Left colon (tissue), 2 donors: ENCODE measurements at regions not wholly inside any gene's neighbourhood (a gene's known extent, or its start where the extent isn't known, plus 50 kb on each side); places are given as distances from the start of the nearest gene placed in this dataset.
A peak's percentile ranks its signal among the peaks of the same experiment; 100 is the strongest.
"Not testable (repeated sequence)": the region's sequence is repeated elsewhere in the genome, so short reads cannot be mapped to it uniquely, and the experiment has no call there.

ENCODE experiments used
- ATAC-seq: fragments of 200-7000 bp; cut with Tn5 transposase; one replicate; pipeline ENCODE4 v1.9.1; 2020; ENCODE audit warnings: mild to moderate bottlenecking, moderate library complexity
- DNase-seq, 2 donors: peaks; one replicate each; pipeline ENCODE4 v3.0.0-alpha.2; 2020
- intact Hi-C, 2 donors: fragments of 100-400 bp; cut with DNase I in 1 of 2; cut with micrococcal nuclease in 1 of 2; formaldehyde crosslinking; loops; one replicate each; pipeline versions ENCODE4 v1.11.2 to v1.14.0; 2022; cut with DNase I, micrococcal nuclease
- donor health status: DM: no; HTN: no; CAD: no.
- donor health status: DM: yes; HTN: yes; CAD: no.

DNA sequence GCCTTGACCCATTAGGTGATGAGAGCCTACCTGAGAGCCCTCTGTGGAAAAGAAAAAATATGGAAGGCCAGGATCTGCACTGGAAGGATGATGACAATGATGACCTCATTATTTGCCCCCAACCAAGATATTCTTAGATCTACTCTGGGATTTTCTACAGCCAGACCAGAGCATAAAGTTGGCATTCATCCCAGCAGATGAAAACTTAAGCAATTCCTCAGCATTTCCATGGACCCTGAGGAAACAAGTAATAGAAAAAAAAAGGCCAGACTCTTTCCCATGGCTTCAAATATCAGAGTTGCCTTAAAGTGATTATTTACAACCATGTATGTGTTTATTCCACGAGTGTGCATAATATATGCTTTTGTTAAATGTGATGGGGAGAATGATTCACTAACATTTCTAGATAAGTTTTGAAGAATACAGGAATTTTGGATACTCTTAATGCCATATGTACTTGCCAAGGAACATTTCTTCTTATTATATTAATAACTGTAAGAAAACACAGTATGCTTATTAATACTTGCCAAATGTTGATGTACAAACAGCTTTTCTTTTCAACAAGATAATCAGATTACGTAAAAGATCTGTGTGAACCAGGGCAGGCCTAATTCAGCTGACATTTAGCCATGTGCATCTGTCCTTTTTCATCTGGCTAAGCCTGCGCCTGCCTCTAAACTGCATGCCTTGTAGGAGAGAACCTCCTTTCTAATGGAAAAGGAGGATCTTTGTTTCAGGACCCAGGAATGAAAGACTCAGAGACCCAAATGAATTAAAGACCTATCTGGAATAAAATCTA lies 94.8 kb downstream of the ARRDC3 start:
- DNase-seq: no peak
- no peak for ATAC-seq
- intact Hi-C loops: no loop called here

DNA sequence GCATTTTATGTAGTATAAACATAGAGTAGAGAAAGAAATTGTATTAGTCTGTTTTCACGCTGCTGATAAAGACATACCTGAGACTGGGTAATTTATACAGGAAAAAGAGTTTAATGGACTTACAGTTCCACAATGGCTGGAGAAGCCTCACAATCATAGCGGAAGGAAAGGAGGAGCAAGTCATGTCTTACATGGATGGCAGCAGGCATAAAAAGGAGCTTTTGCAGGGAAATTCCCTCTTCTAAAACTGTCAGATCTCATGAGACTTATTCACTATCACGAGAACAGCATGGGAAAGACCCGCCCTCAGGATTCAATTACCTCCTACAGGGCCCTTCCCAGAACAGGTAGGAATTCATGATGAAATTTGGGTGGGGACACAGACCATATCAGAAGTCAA lies 98.1 kb downstream of the ARRDC3 start:
- ATAC-seq, DNase-seq, intact Hi-C loops: not testable (repeated sequence)

DNA sequence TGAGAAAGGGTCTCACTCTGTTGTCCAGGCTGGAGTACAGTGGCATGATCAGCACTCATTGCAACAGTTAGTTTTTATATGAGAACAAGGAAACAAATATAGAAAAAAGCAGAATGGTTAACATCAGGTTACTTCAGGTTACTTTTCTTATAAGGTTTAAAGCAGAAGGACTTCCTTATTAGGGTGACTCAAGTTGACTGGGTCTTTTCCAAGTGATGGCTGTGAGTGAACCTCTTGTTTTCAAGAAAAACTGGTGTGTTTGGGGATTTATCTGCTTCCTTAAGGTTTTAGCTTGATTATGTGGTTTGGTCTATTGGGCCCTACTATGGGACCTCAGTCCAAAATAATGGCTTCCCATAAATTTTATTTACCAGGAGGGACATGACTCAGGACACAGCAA lies 99.2 kb downstream of the ARRDC3 start:
- no peak for DNase-seq
- peak; percentile 56 for ATAC-seq

DNA sequence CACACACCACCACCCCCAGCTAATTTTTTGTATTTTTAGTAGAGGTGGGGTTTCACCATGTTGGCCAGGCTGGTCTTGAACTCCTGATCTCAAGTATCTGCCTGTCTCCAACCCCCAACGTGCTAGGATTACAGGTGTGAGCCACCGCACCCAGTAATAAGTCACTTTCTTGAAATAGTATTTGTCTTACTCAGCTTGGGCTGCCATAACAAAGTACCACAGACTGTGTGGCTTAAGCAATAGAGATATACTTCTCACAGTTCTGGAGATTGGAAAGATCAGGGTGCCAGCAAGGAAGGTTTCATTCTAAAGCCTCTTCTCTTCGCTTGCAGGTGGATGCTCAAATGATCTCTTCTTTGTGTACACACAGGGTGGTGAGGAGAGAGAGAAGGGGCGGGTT lies 99.8 kb downstream of the ARRDC3 start:
- DNase-seq: no peak
- ATAC-seq: no peak
- intact Hi-C loops: loop anchor here in 1 of 2 donors (5.0 kb wide), 1 partner anchor 99 kb away; the partner anchor contains the start of gene ARRDC3

More for the DNA sequence above, 99.2 kb downstream of the ARRDC3 start:
- intact Hi-C loops: loop anchor here in 1 of 2 donors (5.0 kb wide), 1 partner anchor 98 kb away; the partner anchor contains the start of gene ARRDC3

DNA sequence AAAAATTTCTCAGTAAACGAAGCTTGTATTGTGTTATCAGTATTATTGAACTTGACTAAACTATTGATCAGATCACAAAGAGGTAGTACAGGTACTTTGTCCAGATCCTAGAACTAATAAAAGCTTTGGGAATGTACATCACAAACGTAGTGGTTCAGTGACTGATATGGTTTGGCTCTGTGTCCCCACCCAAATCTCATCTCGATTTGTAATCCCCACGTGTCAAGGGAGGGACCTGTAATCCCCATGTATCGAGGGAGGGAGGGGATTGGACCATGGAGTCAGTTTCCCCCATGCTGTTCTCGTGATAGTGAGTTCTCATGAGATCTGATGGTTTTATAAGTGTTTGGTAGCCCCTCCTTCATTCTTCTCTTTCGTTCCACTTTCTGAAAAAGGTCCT lies 100.9 kb downstream of the ARRDC3 start:
- DNase-seq (no peak), ATAC-seq (no peak)
- intact Hi-C loops: loop anchor here in 1 of 2 donors (5.0 kb wide), 1 partner anchor 100 kb away; the partner anchor contains the start of gene ARRDC3

DNA sequence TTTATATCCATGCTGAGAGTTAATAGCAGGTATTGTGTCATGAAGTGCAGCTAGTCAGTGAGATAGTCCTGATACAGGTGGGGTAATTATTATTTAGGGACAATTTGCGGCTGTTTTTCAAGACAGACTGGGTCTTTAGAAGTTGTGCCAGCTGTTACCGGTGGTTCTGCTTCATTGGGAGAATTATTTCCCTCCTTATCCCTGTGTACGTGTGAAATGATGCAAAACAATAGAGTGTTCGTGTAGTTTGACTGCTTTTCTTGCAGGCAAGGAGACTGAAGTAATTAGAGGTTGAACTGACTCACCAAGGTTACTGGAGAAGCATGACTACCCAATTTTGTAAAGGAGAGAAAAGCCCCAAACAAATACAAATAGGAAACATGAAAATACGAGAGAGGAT lies 101.7 kb downstream of the ARRDC3 start:
- intact Hi-C loops: loop anchor here in 1 of 2 donors (5.0 kb wide), 1 partner anchor 101 kb away; the partner anchor contains the start of gene ARRDC3
- ATAC-seq (no peak), DNase-seq (no peak)

DNA sequence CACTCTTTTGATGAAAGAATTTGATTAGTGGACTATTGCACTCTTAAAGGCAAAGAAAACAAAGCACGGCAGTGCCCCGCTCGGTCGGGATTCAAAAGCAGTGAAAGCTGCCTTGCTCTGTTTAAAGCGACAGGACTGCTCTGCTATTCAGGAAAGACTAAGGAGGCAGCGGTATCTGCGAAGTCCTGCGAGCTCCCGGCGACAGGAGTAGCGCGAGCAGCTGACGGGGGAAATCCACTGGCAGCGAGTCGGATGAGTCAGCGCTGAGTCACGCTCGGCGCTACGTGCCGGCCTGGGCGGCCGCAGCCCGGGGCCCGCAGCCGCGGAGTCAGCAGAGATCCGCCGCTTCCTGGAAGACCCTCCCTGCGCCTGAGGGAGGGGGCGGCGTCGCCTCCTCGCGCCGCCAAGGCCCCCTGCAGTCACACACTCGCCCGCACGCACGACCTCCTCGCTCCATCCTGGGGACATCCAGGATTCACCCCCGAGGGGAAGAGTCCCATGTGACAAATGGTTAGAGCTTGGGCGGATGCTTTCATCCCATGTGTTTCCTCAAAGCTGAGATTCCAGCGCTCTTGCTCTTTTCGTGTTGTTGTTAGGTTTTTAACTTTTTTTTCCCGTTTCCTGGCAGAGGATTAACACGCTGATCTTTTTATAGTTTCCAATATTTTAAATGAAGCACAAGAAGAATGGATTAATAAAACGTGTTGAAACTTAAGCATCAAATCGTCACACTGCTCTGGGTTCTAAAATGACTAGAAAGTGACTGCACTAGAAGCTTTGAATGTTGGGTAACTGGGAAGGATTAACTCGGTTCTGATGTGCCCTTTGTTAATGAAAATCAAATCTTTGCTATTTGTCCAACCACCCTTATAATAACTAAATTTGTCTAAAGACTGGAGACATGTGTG lies 102.5 kb downstream of the ARRDC3 start:
- peak; percentile 95 for ATAC-seq
- intact Hi-C loops: loop anchor here in 1 of 2 donors (5.0 kb wide), 1 partner anchor 102 kb away; the partner anchor contains the start of gene ARRDC3

DNA sequence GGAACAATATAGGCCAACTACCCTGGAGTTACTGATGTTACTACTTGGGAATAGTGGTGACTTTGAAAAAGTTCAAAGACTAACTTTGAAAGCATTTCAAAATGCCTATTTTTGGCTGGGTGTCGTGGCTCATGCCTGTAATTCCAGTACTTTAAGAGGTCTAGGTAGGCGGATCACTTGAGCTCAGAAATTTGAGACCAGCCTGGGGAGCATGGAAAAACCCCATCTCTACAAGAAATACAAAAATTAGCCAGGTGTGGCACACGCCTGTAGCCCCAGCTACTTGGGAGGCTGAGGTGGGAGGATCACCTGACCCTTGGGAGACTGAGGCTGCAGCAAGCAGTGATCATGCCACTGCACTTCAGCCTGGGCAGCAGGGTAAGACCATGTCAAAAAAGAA lies 105.3 kb downstream of the ARRDC3 start:
- intact Hi-C loops: no loop called here
- no peak for ATAC-seq
- DNase-seq: no peak

More for the DNA sequence above, 102.5 kb downstream of the ARRDC3 start:
- peak; percentile 92 to 94 for DNase-seq

DNA sequence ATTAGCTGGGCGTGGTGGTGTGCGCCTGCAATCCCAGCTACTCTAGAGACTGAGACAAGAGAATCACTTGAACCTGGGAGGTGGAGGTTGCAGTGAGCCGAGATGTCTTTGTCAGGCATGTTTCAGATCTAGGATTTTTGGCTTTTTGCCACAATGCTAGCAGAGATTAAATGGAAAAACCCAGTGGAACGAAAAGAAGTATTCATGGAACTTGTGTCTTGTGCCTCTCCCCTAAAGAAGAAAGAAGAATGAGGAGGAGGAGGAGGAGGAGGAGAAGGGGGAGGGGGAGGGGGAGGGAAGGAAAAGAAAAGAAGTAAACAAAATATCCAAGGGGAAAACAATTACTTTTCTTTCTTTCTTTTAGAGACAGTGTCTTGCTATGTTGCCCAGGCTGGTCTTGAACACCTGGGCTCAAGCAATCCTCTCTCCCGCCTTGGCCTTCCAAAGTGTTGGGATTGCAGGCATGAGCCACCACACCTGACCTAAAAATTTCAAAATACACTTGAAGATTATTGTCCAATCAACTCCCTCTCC lies 106.0 kb downstream of the ARRDC3 start:
- intact Hi-C loops: no loop called here
- ATAC-seq: no peak
- DNase-seq: no peak

DNA sequence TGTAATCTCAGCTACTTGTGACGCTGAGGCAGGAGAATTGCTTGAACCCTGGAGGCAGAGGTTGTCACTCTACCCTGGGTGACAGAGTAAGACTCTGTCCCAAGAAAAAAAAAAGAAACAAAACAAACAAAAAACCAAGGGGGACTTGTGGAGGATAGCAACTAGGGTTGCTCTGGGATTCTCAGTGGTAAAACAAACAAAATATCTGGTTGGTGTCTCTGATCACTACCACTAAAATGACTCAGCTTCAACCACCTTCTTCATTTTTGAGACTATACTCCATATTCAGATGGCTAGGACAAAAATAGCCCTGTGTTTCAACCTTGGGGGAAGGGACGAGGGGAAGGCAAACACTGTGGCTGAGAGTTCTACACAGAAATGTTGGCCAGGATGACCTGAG lies 110.3 kb downstream of the ARRDC3 start:
- ATAC-seq: no peak
- intact Hi-C loops: no loop called here
- no peak for DNase-seq

DNA sequence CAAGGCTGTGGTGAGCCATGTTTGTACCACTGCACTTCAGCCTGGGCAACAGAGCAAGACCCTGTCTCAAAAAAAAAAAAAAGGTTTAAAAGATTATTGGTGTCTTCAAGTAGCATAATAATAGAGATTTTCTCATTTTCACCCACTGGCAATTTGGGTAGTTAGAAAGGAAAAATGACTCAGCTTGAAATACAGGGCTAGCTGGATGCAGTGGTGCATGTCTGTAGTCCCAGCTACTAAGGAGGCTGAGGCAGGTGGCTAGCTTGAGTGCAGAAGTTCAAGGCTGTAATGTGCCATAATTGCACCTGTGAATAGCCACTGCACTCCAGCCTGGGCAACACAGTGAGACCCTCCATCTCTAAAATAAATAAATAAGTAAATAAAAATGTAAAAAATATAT lies 111.1 kb downstream of the ARRDC3 start:
- DNase-seq (no peak), ATAC-seq (no peak)
- intact Hi-C loops: no loop called here

DNA sequence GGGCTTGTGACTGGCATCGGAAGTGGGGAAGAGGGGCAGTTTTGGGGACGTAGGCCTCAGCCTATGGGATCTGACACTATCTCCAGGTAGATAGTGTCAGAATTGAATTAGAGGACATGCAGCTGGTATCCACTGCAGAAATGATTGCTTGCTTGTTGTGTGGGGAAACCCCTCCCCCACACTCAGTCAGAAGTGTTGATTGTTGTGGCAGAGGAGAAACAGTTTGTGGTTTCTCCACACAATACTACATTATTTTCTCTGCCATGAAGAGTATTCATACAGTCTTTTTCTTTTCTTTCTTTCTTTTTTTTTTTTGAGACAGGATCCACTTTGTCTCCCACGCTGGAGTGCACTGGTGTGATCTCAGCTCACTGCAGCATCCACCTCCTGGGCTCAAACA lies 113.9 kb downstream of the ARRDC3 start:
- no peak for DNase-seq
- intact Hi-C loops: no loop called here

DNA sequence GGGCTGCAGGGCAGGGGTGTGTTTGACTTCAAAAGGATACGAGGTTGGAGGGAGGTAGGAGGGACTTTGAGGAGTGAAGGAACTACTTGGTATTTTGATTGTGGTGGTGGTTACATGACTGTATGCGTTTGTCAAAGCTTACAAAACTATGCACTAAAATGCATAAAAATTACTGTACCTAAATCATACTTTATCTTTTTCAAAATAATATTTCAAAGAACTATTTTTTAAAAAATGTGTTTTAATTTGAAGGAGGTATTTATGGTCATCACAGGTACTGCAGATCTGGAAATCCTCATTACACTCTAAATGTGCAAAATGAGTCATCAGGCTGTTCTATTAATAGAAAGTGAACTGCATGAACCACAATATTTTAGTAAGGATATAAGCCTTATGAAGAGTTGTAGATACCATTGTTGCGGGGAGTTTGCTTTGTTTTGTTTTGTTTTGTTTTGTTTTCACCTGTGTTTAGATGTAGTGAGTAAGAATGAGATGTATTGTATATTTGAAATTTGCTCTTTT lies 116.9 kb downstream of the ARRDC3 start:
- DNase-seq: no peak

More for the DNA sequence above, 113.9 kb downstream of the ARRDC3 start:
- no peak for ATAC-seq

DNA sequence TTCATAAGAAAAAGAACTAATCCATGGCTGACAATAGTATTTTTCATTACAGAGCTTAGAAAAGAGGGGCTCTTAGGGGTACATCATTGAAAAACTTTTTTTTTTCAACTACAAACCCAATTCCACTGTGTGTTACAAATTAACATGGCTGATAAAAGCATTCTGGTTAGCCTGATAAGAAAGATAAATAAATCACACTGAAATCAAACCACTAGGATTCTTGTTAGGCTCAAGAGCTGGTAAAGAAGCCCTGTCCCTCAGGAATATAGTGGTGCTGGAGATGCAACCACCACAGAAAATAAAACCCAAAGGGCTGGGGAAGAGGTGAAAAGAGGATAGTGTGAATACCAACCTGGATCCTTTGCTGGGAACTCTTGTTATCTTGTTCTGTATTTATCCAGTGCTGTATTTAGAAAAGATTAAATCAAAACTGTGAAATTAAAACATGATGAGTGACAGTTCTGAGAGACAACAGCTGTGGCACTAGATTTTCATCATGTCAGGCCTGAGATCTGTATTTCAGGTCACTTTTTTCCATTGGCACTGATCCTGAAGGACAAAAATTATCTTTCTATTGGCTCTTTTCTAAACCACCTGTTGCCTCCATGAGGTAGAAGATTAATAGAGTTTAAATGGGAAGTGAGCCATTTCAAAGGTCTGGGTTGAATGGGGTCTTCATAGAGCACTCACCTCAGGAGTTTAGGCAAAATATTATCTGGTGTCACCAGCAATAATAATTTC lies 118.6 kb downstream of the ARRDC3 start:
- intact Hi-C loops: no loop called here
- ATAC-seq: no peak

More for the DNA sequence above, 116.9 kb downstream of the ARRDC3 start:
- no peak for ATAC-seq
- intact Hi-C loops: no loop called here

DNA sequence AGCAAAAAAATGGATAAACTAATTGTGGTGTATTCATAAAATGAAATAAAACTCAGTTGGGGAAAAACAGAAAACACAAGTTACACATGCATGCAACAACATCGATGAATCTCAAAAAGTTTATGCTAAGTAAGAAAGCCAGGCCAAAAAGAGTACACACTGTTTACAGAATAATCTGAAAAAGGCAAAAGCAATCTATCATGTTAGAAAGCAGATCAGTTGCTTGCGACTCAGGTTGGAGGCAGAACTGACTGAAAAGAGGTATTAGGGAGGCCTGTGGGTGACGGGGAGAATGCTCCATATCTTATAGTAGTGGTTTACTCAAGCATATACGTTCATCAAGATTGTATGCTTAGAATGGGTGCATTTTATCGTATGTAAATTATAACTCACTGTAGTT lies 119.2 kb downstream of the ARRDC3 start:
- ATAC-seq (no peak), DNase-seq (no peak)
- intact Hi-C loops: no loop called here

More for the DNA sequence above, 118.6 kb downstream of the ARRDC3 start:
- DNase-seq: no peak

DNA sequence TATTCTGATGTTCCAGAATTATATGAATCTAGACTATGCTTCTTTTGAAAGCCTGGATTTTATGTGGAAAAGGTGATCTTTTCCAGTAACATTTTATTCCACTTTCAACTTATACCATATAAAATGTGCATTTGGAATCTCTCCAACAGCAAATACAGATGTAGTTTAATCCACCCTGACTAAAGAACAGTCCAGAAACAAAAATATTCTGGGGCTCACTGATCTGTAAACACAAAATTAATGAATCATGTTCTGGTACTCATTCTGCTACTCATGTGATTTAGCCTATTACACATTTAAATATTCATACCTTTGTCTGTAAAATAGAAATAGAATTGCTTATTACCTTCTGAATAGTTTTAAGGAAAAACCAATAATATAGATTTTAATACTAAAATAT lies 125.8 kb downstream of the ARRDC3 start:
- intact Hi-C loops: no loop called here
- DNase-seq: no peak
- ATAC-seq: no peak

DNA sequence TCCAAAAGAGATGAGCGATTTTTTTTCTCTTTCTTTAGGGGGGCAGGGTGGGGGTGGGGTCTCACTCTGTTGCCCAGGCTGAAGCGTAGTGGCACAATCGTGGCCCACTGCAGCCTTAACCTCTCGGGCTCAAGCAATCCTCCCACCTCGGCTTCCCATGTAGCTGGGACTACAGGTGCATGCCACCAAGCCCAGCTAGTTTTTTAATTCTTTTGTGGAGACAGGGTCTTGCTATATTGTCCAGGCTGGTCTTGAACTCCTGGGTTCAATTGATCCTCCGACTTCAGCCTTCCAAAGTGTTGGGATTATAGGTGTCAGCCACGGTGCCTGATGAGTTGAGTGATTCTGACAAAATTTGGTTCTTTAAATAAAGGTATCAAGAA lies 127.0 kb downstream of the ARRDC3 start:
- ATAC-seq (no peak), DNase-seq (no peak)
- intact Hi-C loops: no loop called here

DNA sequence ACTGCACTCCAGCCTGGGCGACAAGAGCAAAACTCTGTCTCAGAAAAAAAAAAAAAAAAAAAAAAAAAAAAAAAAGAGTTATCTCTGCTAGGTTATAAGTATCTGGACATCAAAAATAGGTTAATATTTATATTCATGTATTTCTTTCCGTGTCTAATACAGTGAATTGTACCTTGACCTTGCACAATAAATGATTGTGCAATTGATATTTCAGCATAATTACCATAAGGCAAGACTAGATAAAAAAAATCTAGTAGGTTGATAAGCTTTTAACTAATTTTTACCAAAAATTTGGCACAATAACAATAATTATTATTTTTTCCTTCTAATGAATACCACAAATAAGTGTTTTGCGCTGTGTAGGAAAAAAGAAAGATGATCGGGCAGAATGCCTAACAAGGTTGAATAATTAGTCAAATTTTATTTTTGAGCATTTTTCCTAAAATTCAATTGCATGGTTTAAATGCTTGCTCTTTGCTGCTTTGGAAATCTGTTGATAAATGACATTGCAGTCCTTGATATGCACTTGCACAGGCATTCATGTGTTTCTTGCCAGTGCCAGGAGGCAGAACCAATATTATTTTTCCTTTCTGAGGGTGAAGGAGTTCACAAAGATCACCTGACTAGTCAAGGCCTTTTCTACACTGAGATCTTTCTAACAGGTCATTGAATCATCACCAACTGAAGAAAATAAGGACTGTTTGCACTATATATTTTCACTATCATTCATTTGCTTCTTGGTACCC lies 127.5 kb downstream of the ARRDC3 start:
- intact Hi-C loops: no loop called here
- no peak for ATAC-seq
- no peak for DNase-seq
